Coronary artery (tissue), 2 donors: ENCODE measurements at regions not wholly inside any gene's neighbourhood (a gene's known extent, or its start where the extent isn't known, plus 50 kb on each side); places are given as distances from the start of the nearest gene placed in this dataset.

ENCODE experiments used
- DNase-seq: peaks from one replicate; pipeline ENCODE4 v3.0.0-alpha.2; 2017; ENCODE audit warnings: low spot score
- H3K27ac ChIP-seq, 2 donors: fragments of 200-600 bp; sonication (generic); one replicate each; pipeline ENCODE4 v1.5.1; 2016 to 2019
- H3K4me3 ChIP-seq: fragments of 200-600 bp; sonication (generic); 2 replicates; pipeline ENCODE4 v1.5.1; 2016; ENCODE audit warnings: mild to moderate bottlenecking, moderate library complexity
- TF ChIP-seq, protein P1 (sequence below): fragments of 200-600 bp; sonication (generic); IDR thresholded peaks from one replicate; pipeline ENCODE4 v1.5.1; 2019; ENCODE audit warnings: antibody characterized with exemption

DNA sequence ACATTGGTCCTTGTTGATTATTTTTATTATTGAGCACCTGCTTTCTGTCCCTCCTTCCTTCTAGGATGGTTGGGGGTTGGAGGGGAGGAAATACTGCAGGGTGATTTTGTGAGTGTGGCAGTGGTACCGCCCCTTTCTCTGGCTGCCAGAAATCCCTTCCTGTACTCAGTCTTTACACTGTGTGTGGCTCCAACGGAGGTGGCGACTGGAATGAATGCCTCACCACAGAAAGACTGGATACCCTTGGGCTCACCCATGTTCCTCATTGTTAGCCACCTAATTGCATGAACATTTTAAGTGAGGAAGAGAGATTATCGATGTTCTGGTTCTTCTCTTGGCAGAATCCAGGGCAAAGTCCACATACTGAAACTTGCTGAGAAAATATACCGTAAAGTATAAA is 272.0 kb upstream of the E2F7 start:
- H3K4me3 ChIP-seq, result no peak overlapping the region
- TF ChIP-seq, protein P1, sequence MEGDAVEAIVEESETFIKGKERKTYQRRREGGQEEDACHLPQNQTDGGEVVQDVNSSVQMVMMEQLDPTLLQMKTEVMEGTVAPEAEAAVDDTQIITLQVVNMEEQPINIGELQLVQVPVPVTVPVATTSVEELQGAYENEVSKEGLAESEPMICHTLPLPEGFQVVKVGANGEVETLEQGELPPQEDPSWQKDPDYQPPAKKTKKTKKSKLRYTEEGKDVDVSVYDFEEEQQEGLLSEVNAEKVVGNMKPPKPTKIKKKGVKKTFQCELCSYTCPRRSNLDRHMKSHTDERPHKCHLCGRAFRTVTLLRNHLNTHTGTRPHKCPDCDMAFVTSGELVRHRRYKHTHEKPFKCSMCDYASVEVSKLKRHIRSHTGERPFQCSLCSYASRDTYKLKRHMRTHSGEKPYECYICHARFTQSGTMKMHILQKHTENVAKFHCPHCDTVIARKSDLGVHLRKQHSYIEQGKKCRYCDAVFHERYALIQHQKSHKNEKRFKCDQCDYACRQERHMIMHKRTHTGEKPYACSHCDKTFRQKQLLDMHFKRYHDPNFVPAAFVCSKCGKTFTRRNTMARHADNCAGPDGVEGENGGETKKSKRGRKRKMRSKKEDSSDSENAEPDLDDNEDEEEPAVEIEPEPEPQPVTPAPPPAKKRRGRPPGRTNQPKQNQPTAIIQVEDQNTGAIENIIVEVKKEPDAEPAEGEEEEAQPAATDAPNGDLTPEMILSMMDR, result no peak
- no peak overlapping the region for H3K27ac ChIP-seq
- DNase-seq, result no peak

DNA sequence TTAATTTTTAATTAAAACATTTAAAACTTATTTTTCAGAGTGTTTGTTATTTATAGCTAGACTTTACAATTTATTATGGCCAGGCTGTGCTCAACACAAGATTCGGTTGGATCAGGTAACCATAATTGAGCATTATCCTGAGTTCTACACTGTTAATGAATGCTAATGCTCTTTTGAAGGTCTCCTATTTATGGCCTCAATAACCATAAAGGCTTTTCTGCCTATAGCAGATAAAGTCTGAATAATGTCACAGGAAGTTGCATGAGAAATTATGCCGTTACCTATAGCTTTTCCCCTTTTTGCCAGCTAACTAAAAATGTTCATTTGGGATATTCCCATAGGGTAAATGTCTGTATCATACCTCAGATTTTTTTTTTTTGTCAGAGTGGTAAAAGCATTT is 269.4 kb upstream of the E2F7 start:
- no peak overlapping the region for H3K27ac ChIP-seq
- TF ChIP-seq, protein P1, result no peak
- no peak overlapping the region for H3K4me3 ChIP-seq
- no peak for DNase-seq

DNA sequence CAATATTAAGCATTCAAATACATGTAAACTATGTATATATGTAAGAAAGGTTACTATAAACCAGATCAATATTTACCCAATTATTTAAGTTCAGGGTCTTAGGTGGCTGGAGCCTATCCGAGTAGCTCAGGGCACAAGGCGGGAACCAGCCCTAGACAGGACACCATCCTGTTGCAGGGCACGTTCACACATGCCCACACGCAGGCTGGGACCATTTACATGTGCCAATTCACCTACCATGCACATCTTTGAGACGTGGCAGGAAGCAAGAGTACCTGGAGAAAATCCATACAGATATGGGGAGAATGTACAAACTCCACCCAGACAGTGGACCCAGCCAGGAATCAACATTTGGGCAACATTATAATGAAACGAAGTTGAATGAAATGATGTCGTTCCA is 263.0 kb upstream of the E2F7 start:
- DNase-seq, result no peak
- no peak overlapping the region for H3K4me3 ChIP-seq
- no peak overlapping the region for H3K27ac ChIP-seq
- TF ChIP-seq, protein P1, result no peak

DNA sequence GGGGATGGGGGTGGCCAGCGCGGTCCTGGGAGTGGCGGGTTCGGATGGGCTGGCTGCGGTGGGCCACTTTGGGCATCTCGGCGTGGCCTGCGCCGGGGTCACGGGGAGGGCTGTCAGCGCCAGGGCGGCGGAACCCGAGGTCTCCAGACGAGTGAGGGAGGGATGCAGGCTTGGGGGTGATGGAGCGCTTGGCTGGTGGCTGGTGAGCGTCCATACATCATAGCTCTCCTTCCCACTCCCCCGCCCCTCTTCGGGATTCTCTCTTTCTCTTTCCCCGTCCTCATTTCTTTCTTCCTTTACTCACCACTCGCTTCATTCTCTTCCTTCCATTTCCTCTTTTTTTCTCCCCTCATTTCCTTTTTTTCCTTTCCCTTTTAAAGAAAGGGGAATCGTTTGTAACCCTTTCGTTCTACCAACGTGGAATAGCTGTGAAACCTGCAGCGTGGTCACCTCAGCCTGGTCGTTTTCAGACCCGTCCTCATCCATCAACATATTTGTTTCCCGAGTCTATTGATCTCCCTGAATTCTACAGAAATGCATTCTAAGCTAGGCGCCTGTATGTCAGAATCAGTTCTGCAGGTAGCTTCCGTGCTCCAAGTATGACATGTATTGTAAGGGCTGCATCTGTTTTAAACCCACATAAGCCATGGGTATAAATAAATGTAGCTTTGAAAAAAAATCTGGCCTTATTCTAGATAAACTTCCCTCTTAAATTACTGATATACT is 260.3 kb upstream of the E2F7 start:
- DNase-seq, result no peak
- TF ChIP-seq, protein P1, result no peak
- H3K27ac ChIP-seq, result no peak overlapping the region
- H3K4me3 ChIP-seq, result peak overlapping the region; percentile 76

DNA sequence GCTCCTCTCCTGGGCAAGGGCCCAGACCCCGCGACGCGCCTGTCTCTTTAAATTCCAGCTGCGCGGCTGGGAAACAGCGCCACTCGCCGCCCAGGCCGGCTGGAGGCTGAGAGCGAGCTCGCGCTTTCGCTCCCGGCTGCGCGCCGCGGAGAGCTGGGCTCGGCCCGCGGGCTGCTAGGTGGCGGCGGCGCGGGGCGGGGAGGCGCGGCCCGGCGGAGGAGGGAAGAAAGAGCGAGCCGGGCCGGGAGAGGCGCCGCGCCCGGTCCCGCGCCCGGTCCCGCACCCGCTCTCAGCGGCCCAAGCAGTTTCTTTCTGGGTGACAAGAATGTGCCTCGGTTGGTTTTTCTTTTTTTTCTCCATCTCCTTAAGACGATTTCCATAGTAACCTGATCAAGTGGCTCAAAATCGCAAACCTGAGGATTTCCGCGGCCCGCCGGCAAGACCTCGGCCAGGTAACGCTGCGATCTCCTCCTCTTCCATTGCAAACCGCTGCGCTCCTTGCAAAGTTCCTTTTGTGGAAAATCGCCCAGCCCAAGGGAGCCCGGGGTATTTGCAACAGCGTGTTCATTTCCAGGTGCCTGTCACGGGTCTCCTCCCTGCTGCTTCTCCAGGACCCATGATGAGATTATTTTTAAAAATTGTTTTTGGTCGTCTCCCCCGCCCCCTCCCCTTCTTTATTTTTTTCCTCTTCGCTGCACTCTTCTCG is 259.5 kb upstream of the E2F7 start:
- no peak for DNase-seq
- peak overlapping the region in 1 of 2 donors; percentile 33 for H3K27ac ChIP-seq

DNA sequence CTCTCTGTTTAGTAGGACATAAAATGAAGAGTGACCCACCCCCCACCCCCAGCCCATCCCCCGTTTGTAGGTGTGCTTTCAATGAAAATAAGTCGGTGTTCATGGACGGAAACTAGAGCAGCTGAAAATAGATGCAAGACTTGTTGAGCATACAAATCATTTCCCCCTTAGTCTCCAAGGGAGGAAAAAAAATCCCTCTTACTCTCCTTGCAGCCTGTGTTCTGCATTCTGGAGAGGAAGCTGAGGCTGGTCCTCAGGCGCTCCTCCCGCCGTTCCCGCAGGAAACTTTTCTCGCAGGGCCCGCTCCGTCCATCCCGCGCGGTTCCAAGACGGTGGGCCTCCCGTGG is 259.0 kb upstream of the E2F7 start:
- TF ChIP-seq, protein P1, result no peak
- Histone ChIP-seq H3K4me3 (peak overlapping the region; percentile 76), H3K27ac (peak overlapping the region in 1 of 2 donors; percentile 33)
- DNase-seq, result no peak

More for the DNA sequence above, 259.5 kb upstream of the E2F7 start:
- H3K4me3 ChIP-seq, result peak overlapping the region; percentile 76
- TF ChIP-seq, protein P1, result no peak
